ENCODE measurements at regions not wholly inside any gene's neighbourhood (a gene's known extent, or its start where the extent isn't known, plus 50 kb on each side); places are given as distances from the start of the nearest gene placed in this dataset.

DNA sequence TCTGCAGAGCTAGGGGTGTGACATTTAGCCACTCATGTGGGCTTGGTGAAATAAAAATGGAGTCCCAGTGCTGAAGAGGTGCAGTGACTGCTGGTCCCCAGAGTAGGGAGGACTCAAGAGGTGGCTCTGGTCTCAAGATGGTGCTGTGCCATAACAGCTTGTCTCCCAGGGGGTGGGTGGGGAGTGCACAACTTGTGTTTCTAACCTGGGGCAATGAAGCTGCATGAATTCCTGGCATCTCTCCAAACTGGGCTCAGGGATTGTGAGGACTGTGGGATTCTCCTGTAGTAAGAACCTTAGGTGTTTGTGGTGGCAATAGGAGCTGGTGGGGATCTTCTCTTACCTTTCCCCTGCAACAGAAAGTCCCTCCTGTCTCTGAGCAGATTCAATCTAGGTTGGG, 278.9 kb upstream of the SFRP2 start:
- no peak overlapping the region for H3K4me3 Mint-ChIP-seq
- H3K27me3 Mint-ChIP-seq (ENCODE audit: low read depth), result no peaks in the 10 kb centered on the region
- no peaks in the 10 kb centered on the region for H3K4me1 Mint-ChIP-seq (ENCODE audit: low read depth)
- no peaks in the 10 kb centered on the region for H3K36me3 Mint-ChIP-seq (ENCODE audit: low read depth)
- H3K9me3 Mint-ChIP-seq, result peaks cover 17% of the 10 kb centered on the region
- no peak overlapping the region for H3K27ac Mint-ChIP-seq

GRCh38 chr4:154065368-154065767, 276.5 kb upstream of the SFRP2 start:
- Mint-ChIP-seq H3K4me1 (ENCODE audit: low read depth) (no peaks in the 10 kb centered on the region), H3K9me3 (peaks cover 17% of the 10 kb centered on the region), H3K4me3 (no peak overlapping the region), H3K36me3 (ENCODE audit: low read depth) (no peaks in the 10 kb centered on the region), H3K27me3 (ENCODE audit: low read depth) (no peaks in the 10 kb centered on the region), H3K27ac (no peak overlapping the region)

GRCh38 chr4:154064244-154064643, 275.4 kb upstream of the SFRP2 start:
- Mint-ChIP-seq H3K4me1 (ENCODE audit: low read depth) (no peaks in the 10 kb centered on the region), H3K36me3 (ENCODE audit: low read depth) (no peaks in the 10 kb centered on the region), H3K27ac (no peak overlapping the region), H3K4me3 (no peak overlapping the region), H3K27me3 (ENCODE audit: low read depth) (no peaks in the 10 kb centered on the region), H3K9me3 (peaks cover 17% of the 10 kb centered on the region)

DNA sequence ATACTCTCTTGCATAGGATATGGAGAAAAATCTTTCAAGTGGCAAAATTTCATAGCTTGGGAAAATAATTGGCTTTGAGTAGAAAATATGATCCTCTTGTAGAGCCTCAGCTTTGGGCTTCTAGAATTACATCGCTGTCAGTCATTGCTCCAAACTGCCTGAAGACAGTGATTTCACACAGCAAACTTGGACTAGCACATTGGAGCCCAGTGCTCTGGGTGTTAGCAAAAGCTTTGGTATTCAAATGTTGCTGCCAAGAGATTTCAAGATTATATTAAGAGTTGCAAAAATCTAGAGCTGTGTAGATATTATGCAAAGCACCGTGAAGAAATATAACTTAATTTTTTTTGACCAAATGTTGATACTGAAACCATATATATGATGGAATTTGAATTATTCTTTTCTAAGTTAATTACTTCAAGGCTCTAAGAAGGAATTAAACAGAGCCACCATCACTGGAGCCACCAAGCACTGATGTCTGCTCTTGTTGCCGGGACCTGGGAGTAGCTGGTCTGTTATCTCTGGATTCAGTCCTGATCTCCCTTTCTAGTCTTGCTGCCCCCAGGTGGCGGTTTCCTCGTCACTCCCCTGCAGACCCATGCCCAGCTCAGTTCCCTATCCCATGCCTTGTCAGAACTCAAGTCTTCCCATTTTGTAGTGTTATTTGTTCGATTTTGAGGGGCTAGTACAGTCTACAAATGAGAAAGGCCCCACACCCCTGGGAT, 260.7 kb upstream of the SFRP2 start:
- H3K27me3 Mint-ChIP-seq (ENCODE audit: low read depth), result no peaks in the 10 kb centered on the region
- no peaks in the 10 kb centered on the region for H3K4me1 Mint-ChIP-seq (ENCODE audit: low read depth)
- no peak overlapping the region for H3K27ac Mint-ChIP-seq
- no peak overlapping the region for H3K4me3 Mint-ChIP-seq
- H3K36me3 Mint-ChIP-seq (ENCODE audit: low read depth), result no peaks in the 10 kb centered on the region
- peaks cover 11% of the 10 kb centered on the region for H3K9me3 Mint-ChIP-seq

GRCh38 chr4:154047733-154048132, 258.9 kb upstream of the SFRP2 start:
- Mint-ChIP-seq H3K27ac (no peak overlapping the region), H3K4me3 (no peak overlapping the region), H3K9me3 (no peaks in the 10 kb centered on the region), H3K36me3 (ENCODE audit: low read depth) (no peaks in the 10 kb centered on the region), H3K4me1 (ENCODE audit: low read depth) (no peaks in the 10 kb centered on the region), H3K27me3 (ENCODE audit: low read depth) (no peaks in the 10 kb centered on the region)

- H3K27me3 Mint-ChIP-seq (ENCODE audit: low read depth), result no peaks in the 10 kb centered on the region
- H3K27ac Mint-ChIP-seq, result no peak overlapping the region
- H3K36me3 Mint-ChIP-seq (ENCODE audit: low read depth), result no peaks in the 10 kb centered on the region
- no peak overlapping the region for H3K4me3 Mint-ChIP-seq
- no peaks in the 10 kb centered on the region for H3K9me3 Mint-ChIP-seq
- H3K4me1 Mint-ChIP-seq (ENCODE audit: low read depth), result no peaks in the 10 kb centered on the region
Observed at GRCh38 chr4:154044742-154045485, 256.0 kb upstream of the SFRP2 start.

GRCh38 chr4:154044108-154044531, 255.2 kb upstream of the SFRP2 start:
- no peaks in the 10 kb centered on the region for H3K9me3 Mint-ChIP-seq
- H3K4me3 Mint-ChIP-seq, result no peak overlapping the region
- no peaks in the 10 kb centered on the region for H3K36me3 Mint-ChIP-seq (ENCODE audit: low read depth)
- no peaks in the 10 kb centered on the region for H3K27me3 Mint-ChIP-seq (ENCODE audit: low read depth)
- no peak overlapping the region for H3K27ac Mint-ChIP-seq
- H3K4me1 Mint-ChIP-seq (ENCODE audit: low read depth), result no peaks in the 10 kb centered on the region

GRCh38 chr4:154041640-154042039, 252.8 kb upstream of the SFRP2 start:
- Mint-ChIP-seq H3K27ac (no peak overlapping the region), H3K27me3 (ENCODE audit: low read depth) (no peaks in the 10 kb centered on the region), H3K9me3 (no peaks in the 10 kb centered on the region), H3K36me3 (ENCODE audit: low read depth) (no peaks in the 10 kb centered on the region), H3K4me3 (no peak overlapping the region), H3K4me1 (ENCODE audit: low read depth) (no peaks in the 10 kb centered on the region)

- Mint-ChIP-seq H3K4me1 (ENCODE audit: low read depth) (no peaks in the 10 kb centered on the region), H3K27me3 (ENCODE audit: low read depth) (peaks cover 5% of the 10 kb centered on the region), H3K9me3 (no peaks in the 10 kb centered on the region), H3K27ac (no peak overlapping the region), H3K4me3 (no peak overlapping the region), H3K36me3 (ENCODE audit: low read depth) (no peaks in the 10 kb centered on the region)
Observed at GRCh38 chr4:154039435-154040343, 250.8 kb upstream of the SFRP2 start.

DNA sequence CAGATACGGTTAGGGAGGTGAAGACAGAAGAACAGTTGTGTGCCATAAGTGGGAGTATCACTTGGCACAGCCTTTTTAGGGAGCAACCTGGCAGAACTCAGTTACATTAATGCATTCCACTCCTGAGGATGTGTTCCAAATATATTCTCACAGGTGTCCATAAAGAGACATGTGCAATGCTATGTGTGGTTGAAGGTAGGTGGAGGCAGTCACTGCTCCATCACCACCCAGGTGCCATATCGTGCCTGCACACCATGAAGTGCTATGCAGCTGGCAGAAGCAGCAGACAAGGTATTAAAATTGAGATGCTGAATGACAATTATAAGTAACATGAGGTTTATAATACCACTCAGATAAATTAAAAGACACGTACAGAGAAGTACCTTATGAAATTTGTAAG, 248.0 kb upstream of the SFRP2 start:
- H3K36me3 Mint-ChIP-seq (ENCODE audit: low read depth), result no peaks in the 10 kb centered on the region
- H3K4me3 Mint-ChIP-seq, result no peak overlapping the region
- H3K9me3 Mint-ChIP-seq, result no peaks in the 10 kb centered on the region
- H3K27me3 Mint-ChIP-seq (ENCODE audit: low read depth), result peaks cover 5% of the 10 kb centered on the region
- no peaks in the 10 kb centered on the region for H3K4me1 Mint-ChIP-seq (ENCODE audit: low read depth)
- H3K27ac Mint-ChIP-seq, result no peak overlapping the region

GRCh38 chr4:154035341-154035740, 246.5 kb upstream of the SFRP2 start:
- no peaks in the 10 kb centered on the region for H3K36me3 Mint-ChIP-seq (ENCODE audit: low read depth)
- H3K4me3 Mint-ChIP-seq, result no peak overlapping the region
- H3K4me1 Mint-ChIP-seq (ENCODE audit: low read depth), result no peaks in the 10 kb centered on the region
- H3K27me3 Mint-ChIP-seq (ENCODE audit: low read depth), result peaks cover 5% of the 10 kb centered on the region
- H3K9me3 Mint-ChIP-seq, result no peaks in the 10 kb centered on the region
- H3K27ac Mint-ChIP-seq, result no peak overlapping the region

DNA sequence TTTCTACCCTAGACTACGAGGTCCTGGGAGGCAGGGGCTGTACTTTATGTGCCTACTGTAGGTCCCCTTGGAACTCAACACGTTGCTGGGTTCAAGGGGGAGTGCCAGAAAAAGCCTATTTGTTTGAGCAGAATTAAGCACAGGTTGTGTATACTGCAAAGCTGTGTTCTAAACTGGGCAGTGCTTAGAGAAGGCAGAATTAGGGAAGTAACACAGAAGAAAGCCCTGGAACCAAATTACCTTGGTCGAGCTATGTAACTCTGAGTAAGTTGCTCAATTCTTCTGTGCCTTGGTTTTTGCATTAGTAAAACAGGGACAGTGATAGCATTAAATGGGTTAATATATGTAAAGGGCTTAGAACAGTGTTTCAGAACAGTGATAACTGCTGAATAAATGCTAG, 245.0 kb upstream of the SFRP2 start:
- Mint-ChIP-seq H3K4me3 (no peak overlapping the region), H3K27ac (no peak overlapping the region), H3K36me3 (ENCODE audit: low read depth) (no peaks in the 10 kb centered on the region), H3K27me3 (ENCODE audit: low read depth) (peaks cover 5% of the 10 kb centered on the region), H3K4me1 (ENCODE audit: low read depth) (no peaks in the 10 kb centered on the region), H3K9me3 (no peaks in the 10 kb centered on the region)

- Mint-ChIP-seq H3K4me3 (no peak overlapping the region), H3K27me3 (ENCODE audit: low read depth) (peaks cover 10% of the 10 kb centered on the region), H3K36me3 (ENCODE audit: low read depth) (no peaks in the 10 kb centered on the region), H3K27ac (no peak overlapping the region), H3K4me1 (ENCODE audit: low read depth) (no peaks in the 10 kb centered on the region), H3K9me3 (no peaks in the 10 kb centered on the region)
Observed at GRCh38 chr4:154032914-154033313, 244.0 kb upstream of the SFRP2 start.

DNA sequence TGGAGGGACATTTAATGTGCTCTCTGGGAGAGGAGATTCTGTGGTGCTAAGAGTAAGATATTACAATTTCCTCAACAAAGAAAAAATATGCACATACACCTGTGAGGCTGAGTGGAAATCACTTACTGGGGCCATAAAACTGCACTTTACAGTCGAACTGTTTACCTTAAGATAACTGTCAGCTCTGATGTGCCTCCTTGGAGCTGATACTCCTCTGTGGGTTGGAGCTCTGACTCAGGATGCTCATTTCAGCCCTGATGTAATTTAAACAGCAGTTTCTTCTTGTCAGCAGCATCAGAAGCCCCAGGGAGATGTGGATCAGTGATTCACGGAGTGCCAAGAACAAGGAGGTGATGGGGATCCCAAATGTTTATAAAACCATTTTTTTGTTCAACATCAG, 241.9 kb upstream of the SFRP2 start:
- H3K27ac Mint-ChIP-seq, result no peak overlapping the region
- H3K27me3 Mint-ChIP-seq (ENCODE audit: low read depth), result peaks cover 6% of the 10 kb centered on the region
- no peaks in the 10 kb centered on the region for H3K9me3 Mint-ChIP-seq
- no peaks in the 10 kb centered on the region for H3K4me1 Mint-ChIP-seq (ENCODE audit: low read depth)
- H3K4me3 Mint-ChIP-seq, result no peak overlapping the region
- no peaks in the 10 kb centered on the region for H3K36me3 Mint-ChIP-seq (ENCODE audit: low read depth)
